GM21528 (cell line): ENCODE measurements at regions not wholly inside any gene's neighbourhood (a gene's known extent, or its start where the extent isn't known, plus 50 kb on each side); places are given as distances from the start of the nearest gene placed in this dataset.

Experiments
- ATAC-seq: cut with Tn5 transposase; IDR thresholded peaks from one replicate; pipeline ENCODE4 v1.9.1; 2021; ENCODE audit warnings: mild to moderate bottlenecking, moderate library complexity; ENCODE audit not compliant: unreplicated experiment, low FRiP score

GRCh38 chr15:46580924-46581323 lies 946.1 kb downstream of the SQOR start:
- ATAC-seq: no peak

- ATAC-seq: no peak
Observed at GRCh38 chr15:46589088-46589487, 954.3 kb downstream of the SQOR start.

- ATAC-seq: no peak
Observed at GRCh38 chr15:46591462-46591861, 956.6 kb downstream of the SQOR start.

GRCh38 chr15:46595016-46595415 lies 960.2 kb downstream of the SQOR start:
- no peak for ATAC-seq

- ATAC-seq: no peak
Observed at GRCh38 chr15:46607077-46607476, 972.2 kb downstream of the SQOR start.

GRCh38 chr15:46616033-46616432 lies 981.2 kb downstream of the SQOR start:
- ATAC-seq: no peak

GRCh38 chr15:46617507-46617906 lies 982.7 kb downstream of the SQOR start:
- no peak for ATAC-seq

GRCh38 chr15:46618984-46619383 lies 984.2 kb downstream of the SQOR start:
- no peak for ATAC-seq

- no peak for ATAC-seq
Observed at GRCh38 chr15:46620392-46621013, 985.7 kb downstream of the SQOR start.

GRCh38 chr15:46622851-46623250 lies 988.0 kb downstream of the SQOR start:
- no peak for ATAC-seq

GRCh38 chr15:46636206-46636605 lies 1001.4 kb downstream of the SQOR start:
- ATAC-seq: no peak

- ATAC-seq: no peak
Observed at GRCh38 chr15:46644501-46645481, 1010.0 kb downstream of the SQOR start.

- ATAC-seq: no peak
Observed at GRCh38 chr15:46646490-46646889, 1011.7 kb downstream of the SQOR start.

- ATAC-seq: no peak
Observed at GRCh38 chr15:46647046-46647445, 1012.2 kb downstream of the SQOR start.

- ATAC-seq: no peak
Observed at GRCh38 chr15:46652266-46652665, 1017.4 kb downstream of the SQOR start.

GRCh38 chr15:46654993-46655392 lies 1020.2 kb downstream of the SQOR start:
- ATAC-seq: no peak

- no peak for ATAC-seq
Observed at GRCh38 chr15:46660096-46660842, 1025.4 kb downstream of the SQOR start.

GRCh38 chr15:46670258-46670657 lies 1035.4 kb downstream of the SQOR start:
- ATAC-seq: no peak

- no peak for ATAC-seq
Observed at GRCh38 chr15:46671336-46671735, 1036.5 kb downstream of the SQOR start.

- no peak for ATAC-seq
Observed at GRCh38 chr15:46672041-46672440, 1037.2 kb downstream of the SQOR start.
